PC-9 (cell line): ENCODE measurements at regions not wholly inside any gene's neighbourhood (a gene's known extent, or its start where the extent isn't known, plus 50 kb on each side); places are given as distances from the start of the nearest gene placed in this dataset.

ENCODE experiments used
- BruUV-seq: library from RNA; stranded (reverse); fragments of 400-500 nt; replicated peaks from 2 replicates; lab custom pipeline; 2021; lab: Mats Ljungman, UMichigan
- CTCF ChIA-PET: fragments of 300-600 bp; sonication (Branson Sonifier 250); formaldehyde crosslinking; loops from one replicate; lab custom pipeline; 2022; ENCODE audit warnings: antibody characterized with exemption; lab: Charles Lee
- POLR2A ChIA-PET: fragments of 300-600 bp; sonication (Branson Sonifier 250); formaldehyde crosslinking; loops from one replicate; lab custom pipeline; 2022; ENCODE audit warnings: antibody characterized with exemption; ENCODE audit not compliant: unreplicated experiment; lab: Charles Lee
- DNase-seq, 2 experiments: peaks; one replicate each; pipeline versions ENCODE4 v3.0.0 to v3.0.0-alpha.2; 2015 to 2022; ENCODE audit warnings: mixed read lengths in 1 of 2
- H2AFZ ChIP-seq: fragments of 200-600 bp; sonication (generic); 2 replicates; pipeline ENCODE4 v1.8.1; 2017; ENCODE audit warnings: antibody characterized with exemption
- H3F3A ChIP-seq: fragments of 200-600 bp; sonication (generic); 2 replicates; pipeline ENCODE4 v1.8.1; 2017; ENCODE audit warnings: antibody characterized with exemption, mild to moderate bottlenecking, low read depth; ENCODE audit not compliant: insufficient read depth
- H3K27ac ChIP-seq: fragments of 200-600 bp; sonication (generic); 2 replicates; pipeline ENCODE4 v1.6.1; 2016; ENCODE audit warnings: mixed run types
- H3K27me3 ChIP-seq: fragments of 200-600 bp; sonication (generic); 2 replicates; pipeline ENCODE4 v1.6.1; 2016; ENCODE audit warnings: low read depth, mixed run types; ENCODE audit not compliant: insufficient read depth
- H3K36me3 ChIP-seq: fragments of 200-600 bp; sonication (generic); 2 replicates; pipeline ENCODE4 v1.6.1; 2016; ENCODE audit warnings: low read depth, mixed run types
- H3K4me1 ChIP-seq: fragments of 200-600 bp; sonication (generic); replicated peaks from 2 replicates; pipeline ENCODE4 v1.6.1; 2016; ENCODE audit warnings: mixed run types; ENCODE audit not compliant: insufficient read depth
- H3K4me2 ChIP-seq: fragments of 200-600 bp; sonication (generic); 2 replicates; pipeline ENCODE4 v1.6.1; 2017; ENCODE audit warnings: mixed run types
- H3K4me3 ChIP-seq: fragments of 200-600 bp; sonication (generic); 2 replicates; pipeline ENCODE4 v1.6.1; 2016; ENCODE audit warnings: mixed run types
- H3K79me2 ChIP-seq: fragments of 200-600 bp; sonication (generic); 2 replicates; pipeline ENCODE4 v1.6.1; 2017; ENCODE audit warnings: low read depth, mixed run types
- H3K9me2 ChIP-seq: fragments of 200-600 bp; sonication (generic); 2 replicates; pipeline ENCODE4 v1.8.1; 2017; ENCODE audit warnings: mild to moderate bottlenecking; ENCODE audit not compliant: insufficient read depth
- H3K9me3 ChIP-seq: fragments of 200-600 bp; sonication (generic); 2 replicates; pipeline ENCODE4 v1.8.1; 2016; ENCODE audit warnings: low read depth; ENCODE audit not compliant: insufficient read depth
- H4K20me1 ChIP-seq: fragments of 200-600 bp; sonication (generic); 2 replicates; pipeline ENCODE4 v1.8.1; 2017; ENCODE audit not compliant: insufficient read depth
- EZH2 ChIP-seq: fragments of 200-600 bp; sonication (generic); IDR thresholded peaks from 2 replicates; pipeline ENCODE4 v1.8.0; 2017; ENCODE audit warnings: antibody characterized with exemption, low read depth
- intact Hi-C: fragments of 100-400 bp; cut with micrococcal nuclease; formaldehyde crosslinking; loops from one replicate; pipeline ENCODE4 v1.10.0; 2022; ENCODE audit not compliant: unreplicated experiment
- TF ChIP-seq, protein P1 (sequence below): fragments of 200-600 bp; sonication (generic); conservative IDR thresholded peaks from 2 replicates; pipeline ENCODE4 v1.6.1; 2017; ENCODE audit warnings: mixed run types, antibody characterized with exemption, mild to moderate bottlenecking, moderate library complexity

- H3K36me3 ChIP-seq: no peaks in the 10 kb centered on the region
- no peaks in the 10 kb centered on the region for H3K9me3 ChIP-seq
- no peaks in the 10 kb centered on the region for H3K27me3 ChIP-seq
- intact Hi-C loops: no loop called here
- H4K20me1 ChIP-seq: peaks cover 4% of the 10 kb centered on the region; the same call in 1 of the 2 replicates
- POLR2A ChIA-PET: no interaction called here
- no peak for DNase-seq
- no peak for TF ChIP-seq EZH2
- TF ChIP-seq, protein P1, sequence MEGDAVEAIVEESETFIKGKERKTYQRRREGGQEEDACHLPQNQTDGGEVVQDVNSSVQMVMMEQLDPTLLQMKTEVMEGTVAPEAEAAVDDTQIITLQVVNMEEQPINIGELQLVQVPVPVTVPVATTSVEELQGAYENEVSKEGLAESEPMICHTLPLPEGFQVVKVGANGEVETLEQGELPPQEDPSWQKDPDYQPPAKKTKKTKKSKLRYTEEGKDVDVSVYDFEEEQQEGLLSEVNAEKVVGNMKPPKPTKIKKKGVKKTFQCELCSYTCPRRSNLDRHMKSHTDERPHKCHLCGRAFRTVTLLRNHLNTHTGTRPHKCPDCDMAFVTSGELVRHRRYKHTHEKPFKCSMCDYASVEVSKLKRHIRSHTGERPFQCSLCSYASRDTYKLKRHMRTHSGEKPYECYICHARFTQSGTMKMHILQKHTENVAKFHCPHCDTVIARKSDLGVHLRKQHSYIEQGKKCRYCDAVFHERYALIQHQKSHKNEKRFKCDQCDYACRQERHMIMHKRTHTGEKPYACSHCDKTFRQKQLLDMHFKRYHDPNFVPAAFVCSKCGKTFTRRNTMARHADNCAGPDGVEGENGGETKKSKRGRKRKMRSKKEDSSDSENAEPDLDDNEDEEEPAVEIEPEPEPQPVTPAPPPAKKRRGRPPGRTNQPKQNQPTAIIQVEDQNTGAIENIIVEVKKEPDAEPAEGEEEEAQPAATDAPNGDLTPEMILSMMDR: no peak
- H2AFZ ChIP-seq: no peak overlapping the region
- CTCF ChIA-PET: interaction anchor here (0.6 kb wide), 1 partner anchor 1155 kb away, joined by 3 read pairs; no protein-coding TSS in a partner anchor
- no peaks in the 10 kb centered on the region for H3K4me1 ChIP-seq
- no TSS peak for BruUV-seq
- H3K79me2 ChIP-seq: no peaks in the 10 kb centered on the region
- H3K27ac ChIP-seq: no peak overlapping the region
- H3F3A ChIP-seq: no peaks in the 10 kb centered on the region
- H3K4me3 ChIP-seq: no peak overlapping the region
- no peak overlapping the region for H3K4me2 ChIP-seq
- H3K9me2 ChIP-seq: no peaks in the 10 kb centered on the region
Measured at GRCh38 chr7:112887976-112888375, 97.8 kb upstream of the TMEM168 start.

DNA sequence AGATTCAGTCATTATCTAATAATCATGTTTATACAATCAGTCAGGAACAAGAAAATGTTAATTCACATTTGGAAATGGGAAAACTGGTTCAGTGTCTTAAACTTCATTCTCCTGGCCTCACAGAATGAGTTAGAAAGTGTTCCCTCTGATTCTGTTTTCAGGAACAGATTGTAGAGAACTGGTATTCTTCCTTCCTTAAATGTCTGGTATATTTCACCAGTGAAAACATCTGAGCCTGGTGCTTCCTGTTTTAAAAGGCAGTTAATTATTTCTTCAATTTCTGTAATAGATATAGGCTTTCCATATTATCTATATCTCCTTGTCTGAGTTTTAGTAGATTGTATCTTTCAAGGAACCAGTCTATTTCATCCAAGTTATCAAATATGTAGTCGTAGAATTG, 97.1 kb upstream of the TMEM168 start:
- no peak overlapping the region for H3K27ac ChIP-seq
- H2AFZ ChIP-seq: no peak overlapping the region
- no peaks in the 10 kb centered on the region for H3K27me3 ChIP-seq
- H3F3A ChIP-seq: no peaks in the 10 kb centered on the region
- TF ChIP-seq, protein P1: no peak
- TF ChIP-seq EZH2: no peak
- no peaks in the 10 kb centered on the region for H3K4me1 ChIP-seq
- H3K9me2 ChIP-seq: no peaks in the 10 kb centered on the region
- ChIA-PET CTCF (interaction anchor here (0.6 kb wide), 1 partner anchor 1154 kb away, joined by 3 read pairs; no protein-coding TSS in a partner anchor), POLR2A (no interaction called here)
- H3K79me2 ChIP-seq: no peaks in the 10 kb centered on the region
- H4K20me1 ChIP-seq: peaks cover 5% of the 10 kb centered on the region; the same call in 1 of the 2 replicates
- H3K36me3 ChIP-seq: no peaks in the 10 kb centered on the region
- intact Hi-C loops: no loop called here
- no TSS peak for BruUV-seq
- no peaks in the 10 kb centered on the region for H3K9me3 ChIP-seq
- H3K4me3 ChIP-seq: no peak overlapping the region
- H3K4me2 ChIP-seq: no peak overlapping the region
- no peak for DNase-seq

DNA sequence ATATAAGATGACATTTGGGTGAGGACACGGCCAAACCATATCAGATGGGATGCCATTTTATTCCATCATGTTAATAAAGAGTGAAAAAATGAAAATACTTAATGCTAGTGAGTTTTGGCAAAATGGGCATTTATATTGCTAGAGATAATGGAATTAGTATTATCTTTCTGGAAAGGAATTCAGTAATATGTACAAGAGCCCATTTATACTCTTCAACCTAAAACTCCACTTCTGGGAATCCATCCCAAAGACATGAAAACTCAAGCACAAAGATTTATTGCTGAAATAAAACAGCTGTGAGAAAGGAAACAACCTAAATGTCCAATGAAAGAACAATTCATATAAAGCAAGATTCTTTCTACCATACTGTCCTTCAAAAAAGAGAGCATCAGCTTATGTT, 96.0 kb upstream of the TMEM168 start:
- Histone ChIP-seq H3K36me3 (no peaks in the 10 kb centered on the region), H3K4me1 (no peaks in the 10 kb centered on the region), H3K4me2 (no peak overlapping the region), H2AFZ (no peak overlapping the region), H3K4me3 (no peak overlapping the region), H3F3A (no peaks in the 10 kb centered on the region), H3K9me3 (no peaks in the 10 kb centered on the region), H3K79me2 (no peaks in the 10 kb centered on the region), H3K27ac (no peak overlapping the region), H4K20me1 (peaks cover 5% of the 10 kb centered on the region; the same call in 1 of the 2 replicates), H3K9me2 (no peaks in the 10 kb centered on the region), H3K27me3 (no peaks in the 10 kb centered on the region)
- TF ChIP-seq EZH2: no peak
- DNase-seq: no peak
- BruUV-seq: no TSS peak
- ChIA-PET CTCF (no interaction called here), POLR2A (interaction anchor here (0.6 kb wide), 1 partner anchor 424 kb away, joined by 7 read pairs; no protein-coding TSS in a partner anchor)
- intact Hi-C loops: no loop called here

DNA sequence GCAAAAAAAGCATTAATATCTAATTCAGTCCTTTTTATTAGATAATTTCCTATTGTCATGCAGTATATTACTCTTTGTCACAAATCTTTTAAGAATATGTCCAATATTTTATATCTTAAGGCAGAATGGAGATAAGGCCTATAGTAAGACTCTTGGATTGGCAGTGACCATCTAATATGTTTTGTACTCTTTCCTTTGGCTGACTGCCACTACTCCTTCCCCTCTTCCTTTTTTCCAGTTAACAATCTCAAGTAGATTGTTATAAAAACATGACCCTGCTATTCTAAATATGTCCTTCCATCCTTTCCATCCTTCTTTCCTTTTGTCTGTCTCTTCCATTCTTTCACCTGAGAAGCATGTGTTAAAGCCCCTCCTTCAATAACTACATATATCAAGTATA, 92.8 kb upstream of the TMEM168 start:
- intact Hi-C loops: no loop called here
- CTCF ChIA-PET: no interaction called here
- TF ChIP-seq EZH2: no peak
- TF ChIP-seq, protein P1: no peak

More for the DNA sequence above, 92.8 kb upstream of the TMEM168 start:
- Histone ChIP-seq H2AFZ (no peak overlapping the region), H3K79me2 (no peaks in the 10 kb centered on the region), H3F3A (no peaks in the 10 kb centered on the region), H3K4me2 (no peak overlapping the region), H3K9me3 (no peaks in the 10 kb centered on the region), H3K27ac (no peak overlapping the region), H3K4me1 (no peaks in the 10 kb centered on the region), H4K20me1 (peaks cover 5% of the 10 kb centered on the region; the same call in 1 of the 2 replicates), H3K9me2 (no peaks in the 10 kb centered on the region), H3K36me3 (no peaks in the 10 kb centered on the region), H3K4me3 (no peak overlapping the region), H3K27me3 (no peaks in the 10 kb centered on the region)
- no peak for DNase-seq
- BruUV-seq: no TSS peak
- POLR2A ChIA-PET: no interaction called here
